ENCODE measurements at regions not wholly inside any gene's neighbourhood (a gene's known extent, or its start where the extent isn't known, plus 50 kb on each side); places are given as distances from the start of the nearest gene placed in this dataset.
"Not testable (repeated sequence)": the region's sequence is repeated elsewhere in the genome, so short reads cannot be mapped to it uniquely, and the experiment has no call there.

DNA sequence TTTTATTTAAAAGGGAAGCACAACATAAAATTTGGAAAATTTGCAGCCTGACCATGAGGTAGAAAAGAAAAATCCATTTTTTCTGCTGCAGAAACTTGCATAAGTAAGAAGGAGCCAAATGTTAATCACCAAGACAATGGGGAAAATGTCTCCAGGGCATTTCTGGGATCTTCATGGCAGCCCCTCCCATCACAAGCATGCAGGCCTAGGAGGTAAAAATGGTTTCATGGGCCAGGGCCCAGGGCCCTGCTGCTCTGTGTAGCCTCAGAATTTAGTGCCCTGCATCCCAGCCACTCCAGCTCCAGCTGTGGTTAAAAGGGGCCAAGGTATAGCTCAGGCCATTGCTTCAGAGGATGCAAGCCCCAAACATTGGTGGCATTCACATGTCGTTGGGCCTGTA lies 735.6 kb downstream of the GALC start:
- no peak for DNase-seq (ENCODE audit: low read depth, low spot score)
- Histone ChIP-seq H3K9me3 (ENCODE audit: control insufficient read depth, insufficient read depth, low read length) (no peaks in the 10 kb centered on the region), H3K27me3 (ENCODE audit: control insufficient read depth, insufficient read depth, low read length) (no peaks in the 10 kb centered on the region), H3K4me3 (ENCODE audit: low read depth, low read length) (no peak overlapping the region), H3K27ac (ENCODE audit: low read depth, low read length) (no peak overlapping the region)
- ChIA-PET POLR2A (no interaction called here), CTCF (no interaction called here)
- TF ChIP-seq, protein P1, sequence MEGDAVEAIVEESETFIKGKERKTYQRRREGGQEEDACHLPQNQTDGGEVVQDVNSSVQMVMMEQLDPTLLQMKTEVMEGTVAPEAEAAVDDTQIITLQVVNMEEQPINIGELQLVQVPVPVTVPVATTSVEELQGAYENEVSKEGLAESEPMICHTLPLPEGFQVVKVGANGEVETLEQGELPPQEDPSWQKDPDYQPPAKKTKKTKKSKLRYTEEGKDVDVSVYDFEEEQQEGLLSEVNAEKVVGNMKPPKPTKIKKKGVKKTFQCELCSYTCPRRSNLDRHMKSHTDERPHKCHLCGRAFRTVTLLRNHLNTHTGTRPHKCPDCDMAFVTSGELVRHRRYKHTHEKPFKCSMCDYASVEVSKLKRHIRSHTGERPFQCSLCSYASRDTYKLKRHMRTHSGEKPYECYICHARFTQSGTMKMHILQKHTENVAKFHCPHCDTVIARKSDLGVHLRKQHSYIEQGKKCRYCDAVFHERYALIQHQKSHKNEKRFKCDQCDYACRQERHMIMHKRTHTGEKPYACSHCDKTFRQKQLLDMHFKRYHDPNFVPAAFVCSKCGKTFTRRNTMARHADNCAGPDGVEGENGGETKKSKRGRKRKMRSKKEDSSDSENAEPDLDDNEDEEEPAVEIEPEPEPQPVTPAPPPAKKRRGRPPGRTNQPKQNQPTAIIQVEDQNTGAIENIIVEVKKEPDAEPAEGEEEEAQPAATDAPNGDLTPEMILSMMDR (IDR thresholded peaks at IDR 0.05; ENCODE audit: low read depth, low read length), result no peak

DNA sequence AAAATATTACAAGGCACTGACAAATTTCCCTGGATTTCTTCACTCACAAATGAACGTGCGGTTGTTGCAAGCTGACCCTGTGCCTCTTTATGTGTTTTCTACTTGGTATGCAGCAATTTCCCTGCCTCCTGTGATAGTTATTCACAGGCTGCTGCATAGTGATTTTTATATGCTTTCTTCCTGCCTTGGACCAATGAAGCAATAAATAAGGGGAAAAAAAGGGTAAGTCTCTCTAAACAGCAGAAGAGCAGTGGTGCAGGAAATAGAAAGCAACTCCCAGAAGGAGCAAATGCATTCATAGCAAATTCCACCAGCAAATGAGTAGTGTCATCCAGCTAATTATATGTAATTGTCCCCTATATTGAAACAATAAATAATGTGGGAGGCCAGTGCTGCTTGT lies 737.9 kb downstream of the GALC start:
- no peak overlapping the region for H3K4me3 ChIP-seq (ENCODE audit: low read depth, low read length)
- H3K9me3 ChIP-seq (ENCODE audit: control insufficient read depth, insufficient read depth, low read length), result no peaks in the 10 kb centered on the region
- TF ChIP-seq, protein P1 (IDR thresholded peaks at IDR 0.05; ENCODE audit: low read depth, low read length), result no peak
- H3K27me3 ChIP-seq (ENCODE audit: control insufficient read depth, insufficient read depth, low read length), result no peaks in the 10 kb centered on the region
- no peak overlapping the region for H3K27ac ChIP-seq (ENCODE audit: low read depth, low read length)
- DNase-seq (ENCODE audit: low read depth, low spot score), result no peak
- ChIA-PET CTCF (interaction anchor here (1.3 kb wide), 1 partner anchor 361 kb away, joined by 4 read pairs; no protein-coding TSS in a partner anchor), POLR2A (no interaction called here)

DNA sequence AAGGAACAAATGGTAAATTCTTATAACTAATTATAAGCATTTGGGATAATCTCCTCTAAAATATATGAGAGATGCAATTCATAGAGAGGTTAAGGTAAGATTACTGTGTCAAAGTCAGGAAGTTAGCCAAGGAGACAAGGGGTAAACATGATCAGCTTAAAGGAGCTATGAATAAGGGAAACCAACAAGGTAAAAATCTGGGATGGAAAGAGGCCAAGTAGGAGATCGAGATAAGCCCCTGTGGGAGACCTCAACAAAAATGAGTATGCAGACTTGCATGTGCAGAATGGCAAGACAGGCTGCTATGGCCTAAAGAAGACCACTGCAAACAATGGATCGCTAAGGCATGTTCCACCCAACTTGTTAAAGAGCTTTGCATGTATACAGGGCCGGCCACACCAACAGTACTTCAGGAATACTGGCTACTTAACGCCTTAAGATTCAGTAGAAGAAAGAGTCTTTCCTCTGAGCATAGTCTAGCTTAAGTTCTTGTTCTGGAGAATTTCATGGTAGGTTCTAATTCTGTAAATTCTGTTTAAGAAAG lies 738.6 kb downstream of the GALC start:
- ChIA-PET POLR2A (no interaction called here), CTCF (no interaction called here)
- TF ChIP-seq, protein P1 (IDR thresholded peaks at IDR 0.05; ENCODE audit: low read depth, low read length), result no peak
- Histone ChIP-seq H3K9me3 (ENCODE audit: control insufficient read depth, insufficient read depth, low read length) (no peaks in the 10 kb centered on the region), H3K27ac (ENCODE audit: low read depth, low read length) (no peak overlapping the region), H3K4me3 (ENCODE audit: low read depth, low read length) (no peak overlapping the region), H3K27me3 (ENCODE audit: control insufficient read depth, insufficient read depth, low read length) (no peaks in the 10 kb centered on the region)
- no peak for DNase-seq (ENCODE audit: low read depth, low spot score)

DNA sequence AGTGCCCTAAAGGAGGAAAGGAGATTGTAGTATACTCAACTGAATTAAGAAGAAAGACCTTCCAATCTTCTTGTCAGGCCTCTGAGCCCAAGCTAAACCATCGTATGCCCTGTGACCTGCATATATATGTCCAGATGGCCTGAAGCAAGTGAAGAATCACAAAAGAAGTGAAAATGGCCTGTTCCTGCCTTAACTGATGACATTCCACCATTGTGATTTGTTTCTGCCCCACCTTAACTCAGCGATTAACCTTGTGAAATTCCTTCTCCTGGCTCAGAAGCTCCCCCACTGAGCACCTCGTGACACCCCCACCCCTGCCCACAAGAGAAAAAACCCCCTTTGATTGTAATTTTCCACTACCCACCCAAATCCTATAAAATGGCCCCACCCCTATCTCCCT lies 739.2 kb downstream of the GALC start:
- H3K9me3 ChIP-seq (ENCODE audit: control insufficient read depth, insufficient read depth, low read length); H3K27ac ChIP-seq (ENCODE audit: low read depth, low read length); CTCF ChIA-PET; DNase-seq (ENCODE audit: low read depth, low spot score); H3K27me3 ChIP-seq (ENCODE audit: control insufficient read depth, insufficient read depth, low read length); H3K4me3 ChIP-seq (ENCODE audit: low read depth, low read length); POLR2A ChIA-PET: not testable (repeated sequence)

DNA sequence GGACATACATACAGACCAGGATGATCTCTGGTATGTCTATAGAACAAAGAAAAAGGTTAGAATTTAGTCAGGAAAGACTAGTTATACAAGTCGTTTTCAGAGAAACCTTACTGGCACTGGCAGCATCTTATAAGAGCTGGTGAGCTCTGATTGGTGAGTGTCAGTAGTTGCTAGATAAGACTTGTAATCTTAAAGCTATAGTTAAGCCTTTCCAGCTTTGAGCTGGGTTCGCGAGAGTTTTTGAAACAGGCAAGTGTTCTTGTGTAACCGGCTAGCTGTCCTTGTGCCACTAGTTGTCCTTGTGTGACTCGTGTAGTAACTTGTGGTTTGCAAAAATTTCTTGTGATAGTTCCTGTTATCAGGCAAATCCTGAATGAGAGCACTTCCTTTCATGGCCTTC lies 740.9 kb downstream of the GALC start:
- Histone ChIP-seq H3K9me3 (ENCODE audit: control insufficient read depth, insufficient read depth, low read length) (no peaks in the 10 kb centered on the region), H3K27me3 (ENCODE audit: control insufficient read depth, insufficient read depth, low read length) (no peaks in the 10 kb centered on the region), H3K27ac (ENCODE audit: low read depth, low read length) (no peak overlapping the region), H3K4me3 (ENCODE audit: low read depth, low read length) (no peak overlapping the region)
- TF ChIP-seq, protein P1 (IDR thresholded peaks at IDR 0.05; ENCODE audit: low read depth, low read length), result no peak
- ChIA-PET CTCF (no interaction called here), POLR2A (no interaction called here)
- no peak for DNase-seq (ENCODE audit: low read depth, low spot score)

DNA sequence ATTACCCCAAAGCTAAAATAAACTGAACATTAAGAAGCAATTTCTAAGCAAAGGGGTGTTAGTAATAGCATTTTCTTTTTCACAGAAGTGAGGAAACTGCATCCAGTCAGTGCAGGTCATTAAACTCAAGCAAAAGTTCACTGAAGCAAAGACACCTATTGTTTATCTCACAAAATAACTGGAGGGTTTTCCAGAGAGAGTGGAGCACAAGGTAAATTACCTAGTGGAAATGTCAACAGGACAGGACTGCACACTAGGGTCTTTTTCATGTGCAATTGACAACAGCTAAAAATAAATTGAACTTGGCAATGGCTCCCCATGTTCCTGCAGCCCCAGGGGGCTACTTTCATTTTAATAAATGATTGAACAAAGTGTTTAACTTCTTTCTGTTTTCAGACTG lies 742.0 kb downstream of the GALC start:
- CTCF ChIA-PET, result no interaction called here
- H3K27me3 ChIP-seq (ENCODE audit: control insufficient read depth, insufficient read depth, low read length), result no peaks in the 10 kb centered on the region
- TF ChIP-seq, protein P1 (IDR thresholded peaks at IDR 0.05; ENCODE audit: low read depth, low read length), result no peak
- H3K9me3 ChIP-seq (ENCODE audit: control insufficient read depth, insufficient read depth, low read length), result no peaks in the 10 kb centered on the region
- DNase-seq (ENCODE audit: low read depth, low spot score), result no peak
- no peak overlapping the region for H3K27ac ChIP-seq (ENCODE audit: low read depth, low read length)
- POLR2A ChIA-PET, result interaction anchor here (0.6 kb wide), 1 partner anchor 33 kb away, joined by 5 read pairs; no protein-coding TSS in a partner anchor
- no peak overlapping the region for H3K4me3 ChIP-seq (ENCODE audit: low read depth, low read length)

Measured in AG04450 (cell line).